PC-9 (cell line): ENCODE measurements at regions not wholly inside any gene's neighbourhood (a gene's known extent, or its start where the extent isn't known, plus 50 kb on each side); places are given as distances from the start of the nearest gene placed in this dataset.

ENCODE experiments used
- BruUV-seq: library from RNA; stranded (reverse); fragments of 400-500 nt; replicated peaks from 2 replicates; lab custom pipeline; 2021; lab: Mats Ljungman, UMichigan
- CTCF ChIA-PET: fragments of 300-600 bp; sonication (Branson Sonifier 250); formaldehyde crosslinking; loops from one replicate; lab custom pipeline; 2022; ENCODE audit warnings: antibody characterized with exemption; lab: Charles Lee
- POLR2A ChIA-PET: fragments of 300-600 bp; sonication (Branson Sonifier 250); formaldehyde crosslinking; loops from one replicate; lab custom pipeline; 2022; ENCODE audit warnings: antibody characterized with exemption; ENCODE audit not compliant: unreplicated experiment; lab: Charles Lee
- DNase-seq, 2 experiments: peaks; one replicate each; pipeline versions ENCODE4 v3.0.0 to v3.0.0-alpha.2; 2015 to 2022; ENCODE audit warnings: mixed read lengths in 1 of 2
- H2AFZ ChIP-seq: fragments of 200-600 bp; sonication (generic); 2 replicates; pipeline ENCODE4 v1.8.1; 2017; ENCODE audit warnings: antibody characterized with exemption
- H3F3A ChIP-seq: fragments of 200-600 bp; sonication (generic); 2 replicates; pipeline ENCODE4 v1.8.1; 2017; ENCODE audit warnings: antibody characterized with exemption, mild to moderate bottlenecking, low read depth; ENCODE audit not compliant: insufficient read depth
- H3K27ac ChIP-seq: fragments of 200-600 bp; sonication (generic); 2 replicates; pipeline ENCODE4 v1.6.1; 2016; ENCODE audit warnings: mixed run types
- H3K27me3 ChIP-seq: fragments of 200-600 bp; sonication (generic); 2 replicates; pipeline ENCODE4 v1.6.1; 2016; ENCODE audit warnings: low read depth, mixed run types; ENCODE audit not compliant: insufficient read depth
- H3K36me3 ChIP-seq: fragments of 200-600 bp; sonication (generic); 2 replicates; pipeline ENCODE4 v1.6.1; 2016; ENCODE audit warnings: low read depth, mixed run types
- H3K4me1 ChIP-seq: fragments of 200-600 bp; sonication (generic); replicated peaks from 2 replicates; pipeline ENCODE4 v1.6.1; 2016; ENCODE audit warnings: mixed run types; ENCODE audit not compliant: insufficient read depth
- H3K4me2 ChIP-seq: fragments of 200-600 bp; sonication (generic); 2 replicates; pipeline ENCODE4 v1.6.1; 2017; ENCODE audit warnings: mixed run types
- H3K4me3 ChIP-seq: fragments of 200-600 bp; sonication (generic); 2 replicates; pipeline ENCODE4 v1.6.1; 2016; ENCODE audit warnings: mixed run types
- H3K79me2 ChIP-seq: fragments of 200-600 bp; sonication (generic); 2 replicates; pipeline ENCODE4 v1.6.1; 2017; ENCODE audit warnings: low read depth, mixed run types
- H3K9me2 ChIP-seq: fragments of 200-600 bp; sonication (generic); 2 replicates; pipeline ENCODE4 v1.8.1; 2017; ENCODE audit warnings: mild to moderate bottlenecking; ENCODE audit not compliant: insufficient read depth
- H3K9me3 ChIP-seq: fragments of 200-600 bp; sonication (generic); 2 replicates; pipeline ENCODE4 v1.8.1; 2016; ENCODE audit warnings: low read depth; ENCODE audit not compliant: insufficient read depth
- H4K20me1 ChIP-seq: fragments of 200-600 bp; sonication (generic); 2 replicates; pipeline ENCODE4 v1.8.1; 2017; ENCODE audit not compliant: insufficient read depth
- CTCF ChIP-seq: fragments of 200-600 bp; sonication (generic); conservative IDR thresholded peaks from 2 replicates; pipeline ENCODE4 v1.6.1; 2017; ENCODE audit warnings: mixed run types, antibody characterized with exemption, mild to moderate bottlenecking, moderate library complexity
- EZH2 ChIP-seq: fragments of 200-600 bp; sonication (generic); IDR thresholded peaks from 2 replicates; pipeline ENCODE4 v1.8.0; 2017; ENCODE audit warnings: antibody characterized with exemption, low read depth
- intact Hi-C: fragments of 100-400 bp; cut with micrococcal nuclease; formaldehyde crosslinking; loops from one replicate; pipeline ENCODE4 v1.10.0; 2022; ENCODE audit not compliant: unreplicated experiment

- Histone ChIP-seq H3K79me2 (no peaks in the 10 kb centered on the region), H3F3A (no peaks in the 10 kb centered on the region), H4K20me1 (no peaks in the 10 kb centered on the region), H2AFZ (no peak overlapping the region), H3K27ac (no peak overlapping the region), H3K9me3 (no peaks in the 10 kb centered on the region), H3K4me1 (no peaks in the 10 kb centered on the region), H3K4me2 (no peak overlapping the region), H3K27me3 (no peaks in the 10 kb centered on the region), H3K36me3 (no peaks in the 10 kb centered on the region), H3K9me2 (no peaks in the 10 kb centered on the region), H3K4me3 (no peak overlapping the region)
- CTCF ChIA-PET, result no interaction called here
- no peak for TF ChIP-seq EZH2
- TF ChIP-seq CTCF, result no peak
- no TSS peak for BruUV-seq
- no peak for DNase-seq
- POLR2A ChIA-PET, result no interaction called here
- intact Hi-C loops, result no loop called here
Observed at GRCh38 chr4:58499182-58499581, 1389.0 kb upstream of the IGFBP7 start.

- H3K4me3 ChIP-seq, result no peak overlapping the region
- ChIA-PET POLR2A (no interaction called here), CTCF (no interaction called here)
- H3K9me3 ChIP-seq, result no peaks in the 10 kb centered on the region
- BruUV-seq, result no TSS peak
- H3K9me2 ChIP-seq, result no peaks in the 10 kb centered on the region
- no peaks in the 10 kb centered on the region for H3F3A ChIP-seq
- intact Hi-C loops, result no loop called here
- H4K20me1 ChIP-seq, result no peaks in the 10 kb centered on the region
- no peaks in the 10 kb centered on the region for H3K36me3 ChIP-seq
- no peaks in the 10 kb centered on the region for H3K27me3 ChIP-seq
- H3K79me2 ChIP-seq, result no peaks in the 10 kb centered on the region
- TF ChIP-seq CTCF, result no peak
- no peak for TF ChIP-seq EZH2
- no peak overlapping the region for H2AFZ ChIP-seq
- DNase-seq, result no peak
- H3K27ac ChIP-seq, result no peak overlapping the region
- no peaks in the 10 kb centered on the region for H3K4me1 ChIP-seq
- no peak overlapping the region for H3K4me2 ChIP-seq
Observed at GRCh38 chr4:58491620-58492019, 1381.4 kb upstream of the IGFBP7 start.

- H3K4me2 ChIP-seq, result no peak overlapping the region
- CTCF ChIA-PET, result no interaction called here
- H3K27ac ChIP-seq, result no peak overlapping the region
- H3K36me3 ChIP-seq, result no peaks in the 10 kb centered on the region
- H3K4me1 ChIP-seq, result no peaks in the 10 kb centered on the region
- no peaks in the 10 kb centered on the region for H4K20me1 ChIP-seq
- no peaks in the 10 kb centered on the region for H3K9me2 ChIP-seq
- H3K4me3 ChIP-seq, result no peak overlapping the region
- H3K79me2 ChIP-seq, result no peaks in the 10 kb centered on the region
- no peak for TF ChIP-seq EZH2
- no peaks in the 10 kb centered on the region for H3K27me3 ChIP-seq
- no TSS peak for BruUV-seq
- H3K9me3 ChIP-seq, result no peaks in the 10 kb centered on the region
- intact Hi-C loops, result no loop called here
- POLR2A ChIA-PET, result no interaction called here
- H3F3A ChIP-seq, result no peaks in the 10 kb centered on the region
- no peak overlapping the region for H2AFZ ChIP-seq
- no peak for DNase-seq
Observed at GRCh38 chr4:58477950-58478349, 1367.8 kb upstream of the IGFBP7 start.

- Histone ChIP-seq H3K9me3 (no peaks in the 10 kb centered on the region), H3K4me2 (no peak overlapping the region), H3K36me3 (no peaks in the 10 kb centered on the region), H4K20me1 (no peaks in the 10 kb centered on the region), H3K27me3 (no peaks in the 10 kb centered on the region), H3K27ac (no peak overlapping the region), H3K9me2 (no peaks in the 10 kb centered on the region), H3K4me3 (no peak overlapping the region), H3K79me2 (no peaks in the 10 kb centered on the region), H3F3A (no peaks in the 10 kb centered on the region), H3K4me1 (no peaks in the 10 kb centered on the region), H2AFZ (no peak overlapping the region)
- TF ChIP-seq CTCF (no peak), EZH2 (no peak)
- ChIA-PET CTCF (no interaction called here), POLR2A (no interaction called here)
- no peak for DNase-seq
- intact Hi-C loops, result no loop called here
- no TSS peak for BruUV-seq
Observed at GRCh38 chr4:58477513-58477912, 1367.3 kb upstream of the IGFBP7 start.
